HEK293 (cell line): ENCODE measurements at regions not wholly inside any gene's neighbourhood (a gene's known extent, or its start where the extent isn't known, plus 50 kb on each side); places are given as distances from the start of the nearest gene placed in this dataset.

ENCODE experiments used
- CTCF ChIP-seq: fragments of 450-650 bp; formaldehyde crosslinking; IDR thresholded peaks from 2 replicates; pipeline ENCODE4 v1.5.1; 2016; ENCODE audit warnings: missing biosample characterization, missing genetic modification characterization
- KLF16 ChIP-seq: fragments of 450-650 bp; formaldehyde crosslinking; IDR thresholded peaks from 2 replicates; pipeline ENCODE4 v1.5.1; 2017; ENCODE audit warnings: missing biosample characterization, missing genetic modification characterization
- SALL2 ChIP-seq: fragments of 450-650 bp; formaldehyde crosslinking; IDR thresholded peaks from 2 replicates; pipeline ENCODE4 v1.5.0; 2017; ENCODE audit warnings: missing biosample characterization, mild to moderate bottlenecking, missing genetic modification characterization, borderline replicate concordance
- ZBTB1 ChIP-seq: fragments of 450-650 bp; formaldehyde crosslinking; IDR thresholded peaks from 2 replicates; pipeline ENCODE4 v1.5.1; 2016; ENCODE audit warnings: missing biosample characterization, missing genetic modification characterization
- ZNF138 ChIP-seq: fragments of 450-650 bp; formaldehyde crosslinking; IDR thresholded peaks from 2 replicates; pipeline ENCODE4 v1.5.1; 2016; ENCODE audit warnings: missing biosample characterization, missing genetic modification characterization, borderline replicate concordance

- TF ChIP-seq CTCF (tag by site-specific recombination) = no peak
- TF ChIP-seq ZNF138 = no peak
- no peak for TF ChIP-seq SALL2 (tag by site-specific recombination)
- TF ChIP-seq ZBTB1 (tag by site-specific recombination) = no peak
- no peak for TF ChIP-seq KLF16
These were observed 52.5 kb upstream of the FOXN3 start for GRCh38 chr14:89469210-89470198.
